ENCODE measurements at regions not wholly inside any gene's neighbourhood (a gene's known extent, or its start where the extent isn't known, plus 50 kb on each side); places are given as distances from the start of the nearest gene placed in this dataset.
"Not testable (repeated sequence)": the region's sequence is repeated elsewhere in the genome, so short reads cannot be mapped to it uniquely, and the experiment has no call there.

DNA sequence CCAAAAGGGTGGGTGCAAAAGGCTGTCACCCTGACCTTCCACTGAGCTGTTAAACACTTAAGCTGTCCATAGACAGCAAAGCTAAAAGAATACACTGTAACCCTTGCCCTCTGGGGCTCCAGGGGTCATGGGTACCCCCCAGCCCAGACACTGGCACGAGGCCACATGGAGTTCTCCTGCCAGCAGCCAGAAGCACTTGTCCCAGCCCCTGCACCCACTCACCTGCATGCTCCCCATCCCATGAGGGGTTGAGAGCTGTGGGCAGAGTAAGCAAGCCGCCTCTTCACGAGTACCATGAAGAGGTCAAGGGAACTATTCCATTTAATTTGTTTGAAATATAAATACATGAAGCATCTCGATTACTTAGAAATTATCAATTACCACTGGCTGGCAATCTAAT is 867.1 kb upstream of the ZEB2 start:
- DNase-seq: no peak

GRCh38 chr2:145383961-145384360 is 864.0 kb upstream of the ZEB2 start:
- DNase-seq: no peak

DNA sequence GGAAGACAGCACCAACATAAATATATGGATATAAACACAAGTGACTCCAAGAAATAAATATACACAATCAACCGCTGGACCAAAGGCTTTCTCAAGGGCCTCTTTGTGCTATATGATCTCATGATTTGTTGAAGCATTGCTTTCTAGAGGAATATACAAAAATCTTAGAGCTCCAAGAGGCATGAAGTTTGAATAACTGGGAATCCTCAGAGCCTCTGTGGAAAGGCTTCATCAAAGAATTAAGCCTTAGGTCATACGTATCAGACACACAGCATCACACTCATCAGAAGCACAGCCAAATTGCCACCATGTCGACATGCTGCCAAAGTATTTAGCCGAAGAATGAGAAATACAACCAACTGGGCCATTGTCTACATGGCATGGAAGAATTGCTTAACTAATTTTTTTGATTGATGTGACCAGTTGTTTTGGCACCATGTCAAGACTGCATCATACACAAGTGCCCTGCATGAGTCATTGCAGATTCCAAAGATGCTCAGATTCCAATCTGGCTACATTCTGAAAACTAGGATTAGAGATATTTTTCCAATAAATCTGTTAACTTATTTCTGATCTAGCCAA is 860.6 kb upstream of the ZEB2 start:
- DNase-seq: no peak

GRCh38 chr2:145379934-145380333 is 860.0 kb upstream of the ZEB2 start:
- DNase-seq: no peak

DNA sequence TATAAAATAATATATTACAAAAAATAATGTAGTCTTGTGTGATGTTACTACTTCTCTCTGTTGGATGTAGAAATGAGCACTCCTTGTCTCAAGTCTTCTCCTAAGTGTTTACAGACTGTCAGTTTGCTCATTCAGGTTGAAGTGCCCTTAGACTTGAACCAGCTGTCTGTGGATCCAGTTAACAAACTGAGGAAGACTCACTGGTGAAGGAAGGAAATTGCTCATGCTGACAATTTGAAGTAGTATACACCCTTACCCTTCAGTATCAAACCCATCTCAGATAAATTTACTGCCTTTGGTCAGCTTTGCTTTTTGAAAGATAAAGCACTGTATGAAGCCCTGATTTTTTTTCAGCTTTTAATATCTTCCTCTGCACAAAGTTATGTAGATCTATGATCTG is 854.2 kb upstream of the ZEB2 start:
- DNase-seq: no peak

GRCh38 chr2:145367334-145367733 is 847.4 kb upstream of the ZEB2 start:
- DNase-seq: not testable (repeated sequence)

- no peak for DNase-seq
Observed at GRCh38 chr2:145366341-145366740, 846.4 kb upstream of the ZEB2 start.

- no peak for DNase-seq
Observed at GRCh38 chr2:145360129-145360790, 840.3 kb upstream of the ZEB2 start.

DNA sequence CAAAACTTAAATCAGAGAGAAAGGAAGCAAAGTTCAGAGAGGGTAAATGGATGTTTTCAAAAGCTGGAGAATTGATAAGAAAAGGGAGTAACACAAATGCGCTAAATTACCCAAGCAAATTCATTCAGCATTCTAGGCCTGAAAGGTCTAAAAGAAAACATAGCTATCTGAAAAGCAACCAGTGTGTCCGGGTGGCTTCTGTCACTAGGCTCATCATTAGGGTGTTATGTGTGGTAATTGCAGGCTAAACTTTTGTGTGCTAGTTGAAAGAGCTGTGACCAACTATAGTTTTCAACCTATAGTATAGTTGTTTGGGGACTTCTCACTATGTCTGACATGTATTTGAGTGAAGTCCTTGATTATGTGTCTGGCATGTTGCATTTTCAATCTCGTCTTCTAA is 839.6 kb upstream of the ZEB2 start:
- no peak for DNase-seq

DNA sequence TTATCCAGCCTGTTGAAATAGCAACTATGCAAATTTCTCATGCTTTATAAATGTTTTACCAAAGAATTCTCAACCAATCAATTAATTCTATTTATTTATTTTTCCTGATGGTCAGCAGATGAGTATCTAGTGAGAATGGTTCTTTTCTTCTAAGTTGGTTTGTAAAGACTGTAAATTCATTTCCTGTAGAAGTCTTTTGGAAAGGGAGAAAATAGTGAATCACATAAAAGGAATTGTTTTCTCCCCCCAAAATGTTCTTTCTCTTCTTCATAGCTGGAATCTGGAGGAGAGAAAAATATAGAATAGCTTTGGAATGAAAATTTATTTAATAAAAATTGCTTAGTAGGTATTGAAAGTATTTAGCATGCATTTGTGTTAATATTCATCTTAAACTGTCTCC is 836.1 kb upstream of the ZEB2 start:
- DNase-seq: no peak

GRCh38 chr2:145352484-145352883 is 832.6 kb upstream of the ZEB2 start:
- DNase-seq: no peak

- DNase-seq: no peak
Observed at GRCh38 chr2:145351864-145352425, 832.0 kb upstream of the ZEB2 start.

GRCh38 chr2:145350011-145350410 is 830.1 kb upstream of the ZEB2 start:
- no peak for DNase-seq

DNA sequence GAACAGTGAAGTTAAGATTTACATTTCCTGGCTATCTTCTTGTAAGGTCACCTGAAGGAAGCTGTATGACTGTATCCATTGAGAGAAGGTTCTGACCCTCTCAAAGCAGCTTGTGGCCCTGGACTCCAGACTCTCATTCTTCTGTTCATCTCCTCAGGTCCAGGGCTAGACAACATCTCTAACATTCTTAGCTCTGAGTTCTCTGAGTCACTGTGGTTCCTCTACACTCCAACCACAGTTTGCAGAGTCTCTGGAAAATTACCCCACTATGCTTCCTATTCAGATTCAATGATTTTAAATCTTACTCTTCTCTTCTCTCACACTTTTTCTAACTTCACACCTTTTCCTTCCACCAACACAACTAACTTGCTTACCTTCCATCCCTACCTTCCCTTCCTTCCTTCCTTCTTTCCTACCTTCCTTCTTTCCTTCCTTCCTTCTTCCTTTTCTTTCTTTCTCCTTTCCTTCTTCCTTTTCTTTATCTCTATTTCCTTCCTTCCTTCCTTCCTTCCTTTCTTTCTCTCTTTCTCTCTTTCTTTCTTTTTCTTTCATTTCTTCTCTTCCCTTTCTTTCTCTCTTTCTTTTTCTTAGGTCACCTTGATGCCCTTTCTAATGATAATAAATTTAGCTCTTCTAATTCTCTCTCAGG is 824.3 kb upstream of the ZEB2 start:
- DNase-seq: no peak

DNA sequence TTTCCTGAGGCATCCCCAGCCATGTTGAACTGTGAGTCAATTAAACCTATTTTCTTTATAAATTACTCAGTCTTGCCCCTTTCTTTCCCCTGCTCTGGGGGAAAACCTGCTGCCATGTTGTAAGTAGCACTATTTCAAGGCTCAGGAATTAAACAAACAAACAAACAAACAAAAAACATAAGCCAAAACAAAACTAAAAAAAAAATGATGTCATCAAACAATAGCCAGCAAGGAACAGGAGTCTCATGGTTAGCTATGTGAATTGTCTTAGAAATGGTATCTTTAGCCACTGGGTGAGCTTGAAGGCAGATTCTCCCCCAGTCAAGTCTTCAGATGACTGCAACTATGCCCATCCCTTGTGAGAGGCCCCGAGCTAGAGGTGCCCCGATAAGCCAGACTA is 823.4 kb upstream of the ZEB2 start:
- no peak for DNase-seq

GRCh38 chr2:145341536-145341935 is 821.6 kb upstream of the ZEB2 start:
- DNase-seq: no peak

DNA sequence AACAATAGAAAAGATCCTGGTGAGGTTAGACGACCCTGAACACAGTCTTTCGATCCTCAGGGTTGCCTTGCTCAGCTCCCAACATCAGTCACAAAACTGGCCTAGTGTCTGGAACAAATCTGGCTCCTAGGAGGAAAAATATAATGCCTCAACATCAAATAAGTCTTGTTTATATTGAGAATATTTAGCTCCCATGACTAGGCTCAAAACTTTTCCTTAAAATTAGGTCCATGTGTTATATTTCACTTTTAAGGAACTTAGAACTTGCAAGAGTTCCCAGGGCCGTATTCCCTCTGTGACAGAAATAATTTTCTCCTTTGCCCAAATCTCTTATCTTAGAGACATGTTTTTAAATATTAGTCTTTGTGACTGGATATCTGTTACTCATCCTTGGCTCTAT is 819.7 kb upstream of the ZEB2 start:
- no peak for DNase-seq

- DNase-seq: no peak
Observed at GRCh38 chr2:145332210-145332898, 812.4 kb upstream of the ZEB2 start.

- no peak for DNase-seq
Observed at GRCh38 chr2:145329971-145330370, 810.1 kb upstream of the ZEB2 start.

- no peak for DNase-seq
Observed at GRCh38 chr2:145325485-145325884, 805.6 kb upstream of the ZEB2 start.

DNA sequence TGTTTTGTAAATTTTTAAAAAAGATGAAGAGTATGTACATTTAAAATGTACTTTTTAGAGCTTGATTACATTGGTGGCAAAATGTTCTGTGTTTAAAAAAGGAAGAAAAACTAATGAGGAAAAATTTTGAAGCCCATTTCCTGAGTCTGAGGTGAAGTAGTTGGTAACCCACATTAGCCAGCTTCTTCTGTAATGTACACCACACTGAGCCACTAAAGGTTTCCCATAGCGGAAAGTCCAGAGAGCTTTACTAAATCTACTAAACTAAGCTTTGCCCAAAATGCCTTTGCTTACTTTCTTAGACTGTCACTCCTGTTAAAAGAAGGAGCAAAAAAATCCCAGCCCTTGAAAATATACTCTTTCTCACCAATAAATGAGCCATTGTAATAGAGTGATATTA is 804.8 kb upstream of the ZEB2 start:
- peak; percentile 12 for DNase-seq

GRCh38 chr2:145323512-145323911 is 803.6 kb upstream of the ZEB2 start:
- no peak for DNase-seq

DNA sequence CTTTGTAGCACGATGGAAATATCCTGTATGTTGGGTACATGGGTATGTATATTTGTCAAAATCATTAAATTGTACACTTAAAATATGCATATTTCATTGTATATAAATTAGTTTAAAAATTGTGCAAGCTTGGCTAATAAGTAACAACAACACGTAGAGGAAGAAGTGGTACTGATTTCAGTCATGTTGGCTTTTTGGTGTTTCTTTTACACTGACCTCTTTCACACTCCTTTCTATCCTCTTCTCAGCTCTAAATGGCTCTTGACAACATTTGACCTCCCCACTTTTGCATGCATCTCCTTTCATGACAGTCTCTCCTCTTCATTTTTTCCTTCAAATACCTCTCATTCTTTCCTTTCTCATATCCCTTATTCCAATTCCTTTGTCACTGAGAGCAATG is 801.4 kb upstream of the ZEB2 start:
- no peak for DNase-seq

- DNase-seq: no peak
Observed at GRCh38 chr2:145316496-145316895, 796.6 kb upstream of the ZEB2 start.
